Heart right ventricle (tissue), 16 donors: ENCODE measurements at regions not wholly inside any gene's neighbourhood (a gene's known extent, or its start where the extent isn't known, plus 50 kb on each side); places are given as distances from the start of the nearest gene placed in this dataset.

ENCODE experiments used
- ATAC-seq, 8 donors: fragments of 200-7000 bp; cut with Tn5 transposase; one replicate each; pipeline ENCODE4 v1.9.1; 2020; ENCODE audit warnings: mild to moderate bottlenecking in 8 of 8, moderate library complexity in 8 of 8, moderate number of reproducible peaks in 1 of 8
- DNase-seq, 2 donors: peaks; one replicate each; pipeline ENCODE4 v3.0.0-alpha.2; 2020
- H3K27ac ChIP-seq, 10 donors: fragments of 200-600 bp; sonication (generic) in 2 of 10; one replicate each; pipeline versions ENCODE4 v1.5.0 to v1.8.0; 2020 to 2022; ENCODE audit warnings: mild to moderate bottlenecking in 3 of 10
- H3K27me3 ChIP-seq, 7 donors: fragments of 200-600 bp; one replicate each; pipeline ENCODE4 v1.8.0; 2021 to 2022; ENCODE audit warnings: mild to moderate bottlenecking in 2 of 7
- H3K36me3 ChIP-seq, 9 donors: fragments of 200-600 bp; sonication (generic) in 1 of 9; one replicate each; pipeline versions ENCODE4 v1.5.0 to v1.8.0; 2020 to 2022; ENCODE audit warnings: mild to moderate bottlenecking in 2 of 9
- H3K4me1 ChIP-seq, 9 donors: fragments of 200-600 bp; sonication (generic) in 1 of 9; one replicate each; pipeline versions ENCODE4 v1.5.0 to v1.8.0; 2020 to 2022; ENCODE audit warnings: mild to moderate bottlenecking in 4 of 9
- H3K4me3 ChIP-seq, 10 donors: fragments of 200-600 bp; sonication (generic) in 2 of 10; one replicate each; pipeline versions ENCODE4 v1.5.0 to v1.8.0; 2020 to 2022; ENCODE audit warnings: mild to moderate bottlenecking in 7 of 10, moderate library complexity in 2 of 10
- H3K9me3 ChIP-seq, 11 donors: fragments of 200-600 bp in 10 of 11; sonication (generic) in 2 of 11; one replicate each; pipeline versions ENCODE4 v1.5.0 to v1.8.0; 2013 to 2022; ENCODE audit warnings: mild to moderate bottlenecking in 2 of 11, control low read depth in 1 of 11, moderate library complexity in 1 of 11
- WGBS, 2 donors: extraction: QIAGEN DNeasy Blood & Tissue Kit; methylation state at CpG; one replicate each; pipeline ENCODE4 v1.1.7; 2013; ENCODE audit warnings: inconsistent platforms in 1 of 2; 5-methylcytosine and 5-hydroxymethylcytosine counted together
- intact Hi-C, 10 donors: fragments of 100-400 bp; cut with DNase I; formaldehyde crosslinking; loops; one replicate each; pipeline versions ENCODE4 v1.11.1 to v1.14.2; 2022
- TF ChIP-seq, protein P1 (sequence below), 9 donors: fragments of 200-600 bp; sonication (generic) in 2 of 9; IDR thresholded peaks; one replicate each; pipeline versions ENCODE4 v1.5.0 to v1.8.0; 2021 to 2022; ENCODE audit warnings: antibody characterized with exemption in 9 of 9, mild to moderate bottlenecking in 5 of 9, moderate library complexity in 1 of 9
- donor health status: Arrhythmogenic right ventricular cardiomyopathy.
- donor health status: ischemic (EF 13 %, LVEDD 7.1; RV severe dilation, severe dysfunction).
- donor health status: healthy with polysubstance abuse.
- donor health status: DM: no; HTN: yes; CAD: no.
- donor health status: DM: no; HTN: no; CAD: no.
- donor health status: ischemic (EF 25% LVEDD 6.9; RV normal size, moderate dysfunction).
- donor health status: ischemic (EF 25% LVEDD 5.7; RV mildly dilated, moderate dysfunction).
- donor health status: healthy.
- donor health status: DM: yes; HTN: yes; CAD: no.
- donor health status: Ischemic cardiomyopathy.
- donor health status: ischemic (EF 35%, LVEDD 5.7; RV mildly dilated, moderate dysfunction).
- donor health status: nonischemic (EF 11% LVEDD 7.7; RV severe dilation, severe dysfunction).
- donor health status: DM: yes; HTN: yes; CAD: no.
- donor health status: PGD.
- donor health status: ischemic (EF 29% LVEDD 5.4; RV normal size, mild dysfunction).
- donor health status: nonischemic (EF 23%, LVEDD 6.1; RV moderate dilation, normal function).

DNA sequence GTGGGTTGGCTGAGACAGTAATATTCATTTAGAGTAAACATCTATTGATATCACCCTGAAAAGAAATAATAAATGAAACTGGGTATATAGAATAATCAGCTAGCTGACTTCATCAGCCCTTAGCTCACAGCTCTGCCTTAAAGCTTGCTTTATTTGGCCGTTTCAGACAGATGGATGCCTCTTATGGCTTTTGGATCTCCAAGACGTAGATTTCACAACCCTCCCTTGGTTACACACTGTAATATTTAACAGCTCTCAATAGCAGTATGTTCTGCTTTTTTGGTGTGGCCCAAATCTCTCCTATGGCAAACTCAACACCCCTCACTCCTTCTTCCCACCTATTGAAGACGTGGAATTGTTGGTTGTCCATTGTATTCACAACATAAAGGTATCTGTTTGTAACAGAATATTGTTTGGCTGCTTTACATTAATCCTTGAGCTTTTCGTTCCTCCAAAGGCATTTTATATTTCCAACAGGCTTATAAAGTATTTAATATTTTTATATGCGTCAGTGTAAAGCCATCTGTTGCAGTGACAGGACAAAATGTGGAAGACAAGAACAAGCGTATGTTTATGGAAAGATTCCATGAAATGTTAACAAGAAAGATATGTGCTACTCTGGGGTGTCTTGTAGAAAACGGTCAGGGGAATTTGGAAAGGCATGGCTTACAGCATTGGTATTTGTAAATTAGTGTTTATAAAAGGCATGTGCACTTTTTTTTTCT is 837.0 kb upstream of the RBFOX1 start:
- Histone ChIP-seq H3K27me3 (no peaks in the 10 kb centered on the region), H3K36me3 (no peaks in the 10 kb centered on the region), H3K4me1 (no peaks in the 10 kb centered on the region), H3K9me3 (peaks cover 0 to 8% (median 0%) of the 10 kb centered on the region in 11 donors), H3K4me3 (no peak overlapping the region), H3K27ac (no peak overlapping the region)
- TF ChIP-seq, protein P1, sequence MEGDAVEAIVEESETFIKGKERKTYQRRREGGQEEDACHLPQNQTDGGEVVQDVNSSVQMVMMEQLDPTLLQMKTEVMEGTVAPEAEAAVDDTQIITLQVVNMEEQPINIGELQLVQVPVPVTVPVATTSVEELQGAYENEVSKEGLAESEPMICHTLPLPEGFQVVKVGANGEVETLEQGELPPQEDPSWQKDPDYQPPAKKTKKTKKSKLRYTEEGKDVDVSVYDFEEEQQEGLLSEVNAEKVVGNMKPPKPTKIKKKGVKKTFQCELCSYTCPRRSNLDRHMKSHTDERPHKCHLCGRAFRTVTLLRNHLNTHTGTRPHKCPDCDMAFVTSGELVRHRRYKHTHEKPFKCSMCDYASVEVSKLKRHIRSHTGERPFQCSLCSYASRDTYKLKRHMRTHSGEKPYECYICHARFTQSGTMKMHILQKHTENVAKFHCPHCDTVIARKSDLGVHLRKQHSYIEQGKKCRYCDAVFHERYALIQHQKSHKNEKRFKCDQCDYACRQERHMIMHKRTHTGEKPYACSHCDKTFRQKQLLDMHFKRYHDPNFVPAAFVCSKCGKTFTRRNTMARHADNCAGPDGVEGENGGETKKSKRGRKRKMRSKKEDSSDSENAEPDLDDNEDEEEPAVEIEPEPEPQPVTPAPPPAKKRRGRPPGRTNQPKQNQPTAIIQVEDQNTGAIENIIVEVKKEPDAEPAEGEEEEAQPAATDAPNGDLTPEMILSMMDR (IDR thresholded peaks at IDR 0.05) = no peak
- DNase-seq = no peak
- WGBS, 2 donors = 69 to 71% methylated on average over 7 of the region's 7 CpGs
- intact Hi-C loops = no loop called here
- ATAC-seq = no peak

DNA sequence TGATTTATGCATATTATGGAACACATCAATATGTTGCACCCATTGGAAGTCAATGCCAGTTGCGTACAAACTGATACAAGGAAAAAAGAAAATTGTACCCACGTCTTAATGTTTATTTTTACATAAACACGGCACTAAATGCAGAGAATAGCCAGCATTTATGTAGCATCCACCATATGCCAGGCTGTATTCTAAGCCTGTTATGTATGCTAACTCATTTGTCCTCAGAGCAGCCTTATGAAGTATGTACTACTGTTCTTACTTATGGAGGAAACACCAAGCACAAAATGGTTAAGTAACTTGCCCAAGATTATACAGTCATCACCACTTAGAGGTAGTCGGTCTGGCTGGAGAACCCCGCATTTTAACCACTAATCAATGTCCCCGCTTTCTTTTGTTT is 837.9 kb upstream of the RBFOX1 start:
- H3K36me3 ChIP-seq = no peaks in the 10 kb centered on the region
- H3K9me3 ChIP-seq = peaks cover 0 to 8% (median 0%) of the 10 kb centered on the region in 11 donors
- no peak for DNase-seq
- ATAC-seq = no peak
- WGBS, 2 donors = 87 to 91% methylated on average over 6 of the region's 6 CpGs
- TF ChIP-seq, protein P1 (IDR thresholded peaks at IDR 0.05) = no peak
- intact Hi-C loops = no loop called here
- H3K27ac ChIP-seq = no peak overlapping the region
- H3K27me3 ChIP-seq = peaks cover 0 to 1% (median 0%) of the 10 kb centered on the region in 7 donors
- no peak overlapping the region for H3K4me3 ChIP-seq
- no peaks in the 10 kb centered on the region for H3K4me1 ChIP-seq

DNA sequence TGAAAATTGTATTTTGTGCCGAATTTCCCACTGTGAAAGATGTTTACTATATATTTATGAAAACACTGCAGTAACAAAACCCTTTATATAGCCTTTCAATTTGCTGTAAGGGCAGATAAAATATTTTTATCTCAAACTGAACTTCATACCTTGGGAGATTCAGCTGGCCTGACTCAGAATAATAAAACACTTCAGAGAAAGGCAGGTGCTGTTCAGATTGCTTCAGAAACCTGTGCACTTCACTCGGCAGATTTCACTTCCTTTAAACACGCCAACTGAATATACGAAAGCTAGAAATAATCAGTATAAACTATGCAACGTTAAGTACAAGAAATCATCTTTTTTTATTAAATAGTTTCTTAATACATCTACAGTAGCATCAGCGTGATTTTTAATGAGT is 839.1 kb upstream of the RBFOX1 start:
- DNase-seq (no peak), ATAC-seq (no peak)
- intact Hi-C loops = no loop called here
- Histone ChIP-seq H3K27me3 (peaks cover 0 to 8% (median 0%) of the 10 kb centered on the region in 7 donors), H3K4me3 (no peak overlapping the region), H3K9me3 (peaks cover 0 to 8% (median 0%) of the 10 kb centered on the region in 11 donors), H3K36me3 (no peaks in the 10 kb centered on the region), H3K27ac (no peak overlapping the region), H3K4me1 (no peaks in the 10 kb centered on the region)
- TF ChIP-seq, protein P1 (IDR thresholded peaks at IDR 0.05) = no peak
- 78 to 81% methylated on average over 6 of the region's 6 CpGs for WGBS, 2 donors

DNA sequence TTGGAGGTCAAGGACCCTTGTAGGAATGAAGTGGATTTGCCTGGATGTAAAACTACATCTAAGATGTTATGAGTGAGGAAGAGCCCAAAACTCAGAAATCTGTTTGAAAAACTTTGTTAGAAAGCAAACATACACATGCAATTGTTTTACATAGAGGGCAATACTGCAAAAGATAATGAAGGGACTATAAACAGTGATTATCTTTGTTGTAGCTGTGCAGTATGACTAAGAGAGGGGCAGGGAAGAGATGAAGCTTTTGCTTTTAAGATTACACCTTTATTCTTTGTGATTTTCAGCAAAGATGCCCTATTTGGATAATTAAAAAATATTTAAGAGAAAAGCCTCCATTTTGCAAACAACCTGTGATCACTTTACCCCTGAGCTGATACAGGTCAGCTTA is 839.9 kb upstream of the RBFOX1 start:
- no peaks in the 10 kb centered on the region for H3K36me3 ChIP-seq
- ATAC-seq (no peak), DNase-seq (no peak)
- H3K4me1 ChIP-seq = no peaks in the 10 kb centered on the region
- intact Hi-C loops = no loop called here
- H3K27me3 ChIP-seq = peaks cover 0 to 8% (median 0%) of the 10 kb centered on the region in 7 donors
- H3K9me3 ChIP-seq = peaks cover 0 to 8% (median 0%) of the 10 kb centered on the region in 11 donors
- no peak overlapping the region for H3K27ac ChIP-seq
- TF ChIP-seq, protein P1 (IDR thresholded peaks at IDR 0.05) = no peak
- H3K4me3 ChIP-seq = no peak overlapping the region
